Loucy (cell line): ENCODE measurements at regions not wholly inside any gene's neighbourhood (a gene's known extent, or its start where the extent isn't known, plus 50 kb on each side); places are given as distances from the start of the nearest gene placed in this dataset.

Experiments
- H2AFZ ChIP-seq: fragments of 200-600 bp; sonication (generic); 2 replicates; pipeline ENCODE4 v1.6.0; 2016; ENCODE audit warnings: antibody characterized with exemption, mild to moderate bottlenecking, low read length, moderate library complexity
- H3F3A ChIP-seq: fragments of 200-600 bp; 2 replicates; pipeline ENCODE4 v1.6.0; 2016; ENCODE audit warnings: antibody characterized with exemption, low read depth, mild to moderate bottlenecking
- H3K27me3 ChIP-seq: fragments of 200-600 bp; sonication (generic); 2 replicates; pipeline ENCODE4 v1.6.1; 2014; ENCODE audit warnings: low read length, mild to moderate bottlenecking; ENCODE audit not compliant: insufficient read depth, poor library complexity, severe bottlenecking
- H3K36me3 ChIP-seq: fragments of 200-600 bp; sonication (generic); 2 replicates; pipeline ENCODE4 v1.6.1; 2016; ENCODE audit warnings: low read length; ENCODE audit not compliant: insufficient read depth
- H3K4me1 ChIP-seq: fragments of 200-600 bp; sonication (generic); 2 replicates; pipeline ENCODE4 v1.5.1; 2014; ENCODE audit warnings: low read length, mild to moderate bottlenecking; ENCODE audit not compliant: insufficient read depth, poor library complexity, severe bottlenecking
- H3K4me2 ChIP-seq: fragments of 200-600 bp; sonication (generic); 2 replicates; pipeline ENCODE4 v1.6.0; 2014; ENCODE audit warnings: antibody characterized with exemption, low read length, low read depth, mild to moderate bottlenecking; ENCODE audit not compliant: poor library complexity, severe bottlenecking
- H3K4me3 ChIP-seq: fragments of 200-600 bp; sonication (generic); 2 replicates; pipeline ENCODE4 v1.5.1; 2014; ENCODE audit warnings: low read length, mild to moderate bottlenecking, mixed read lengths; ENCODE audit not compliant: poor library complexity, severe bottlenecking
- H3K79me2 ChIP-seq: fragments of 200-600 bp; sonication (generic); 2 replicates; pipeline ENCODE4 v1.6.1; 2014; ENCODE audit warnings: low read length; ENCODE audit not compliant: insufficient read depth
- H3K9ac ChIP-seq: fragments of 200-600 bp; sonication (generic); 2 replicates; pipeline ENCODE4 v1.6.0; 2014; ENCODE audit warnings: mild to moderate bottlenecking, low read depth, low read length, moderate library complexity; ENCODE audit not compliant: poor library complexity, severe bottlenecking
- H3K9me2 ChIP-seq: fragments of 200-600 bp; sonication (generic); replicated peaks from 2 replicates; pipeline ENCODE4 v1.6.1; 2016; ENCODE audit warnings: low read depth, low read length, mixed read lengths
- H3K9me3 ChIP-seq: fragments of 200-600 bp; sonication (generic); 2 replicates; pipeline ENCODE4 v1.6.1; 2014; ENCODE audit warnings: mild to moderate bottlenecking, antibody characterized with exemption, low read length, low read depth; ENCODE audit not compliant: insufficient read depth
- H4K20me1 ChIP-seq: fragments of 200-600 bp; sonication (generic); 2 replicates; pipeline ENCODE4 v1.6.0; 2014; ENCODE audit warnings: antibody characterized with exemption, low read length, mild to moderate bottlenecking; ENCODE audit not compliant: insufficient read depth, poor library complexity, severe bottlenecking
- EZH2phosphoT487 ChIP-seq: fragments of 200-600 bp; IDR thresholded peaks from 2 replicates; pipeline ENCODE4 v1.6.1; 2018; ENCODE audit warnings: antibody characterized with exemption, mild to moderate bottlenecking, moderate library complexity, borderline replicate concordance
- TF ChIP-seq, protein P1 (sequence below): fragments of 200-600 bp; sonication (generic); conservative IDR thresholded peaks from 2 replicates; pipeline ENCODE4 v1.5.1; 2014; ENCODE audit warnings: mild to moderate bottlenecking, antibody characterized with exemption, low read length

DNA sequence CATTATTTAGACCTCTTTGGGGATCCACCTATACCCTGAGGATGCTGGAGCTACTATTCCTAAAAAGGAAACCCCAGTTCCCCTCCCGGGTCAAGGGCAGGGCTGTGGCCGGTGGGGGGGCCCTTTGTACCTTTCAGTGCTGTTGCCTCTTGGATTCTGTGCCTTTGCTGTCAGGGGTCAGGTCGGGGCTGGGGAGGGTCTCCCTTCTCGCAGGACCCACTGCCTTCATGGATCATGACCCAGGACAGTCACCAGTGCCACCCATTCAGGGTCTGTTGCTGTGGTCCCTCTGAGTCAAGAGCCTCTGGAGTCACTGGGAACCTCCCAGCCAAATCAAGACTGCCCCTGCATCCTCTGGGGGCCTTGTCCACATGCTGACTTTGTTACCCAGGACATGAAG is 78.1 kb upstream of the CCND1 start:
- H3K4me1 ChIP-seq: peaks cover 10% of the 10 kb centered on the region
- no peaks in the 10 kb centered on the region for H3F3A ChIP-seq
- H3K9me3 ChIP-seq: no peaks in the 10 kb centered on the region
- H3K79me2 ChIP-seq: no peaks in the 10 kb centered on the region
- no peak overlapping the region for H3K4me3 ChIP-seq
- TF ChIP-seq, protein P1, sequence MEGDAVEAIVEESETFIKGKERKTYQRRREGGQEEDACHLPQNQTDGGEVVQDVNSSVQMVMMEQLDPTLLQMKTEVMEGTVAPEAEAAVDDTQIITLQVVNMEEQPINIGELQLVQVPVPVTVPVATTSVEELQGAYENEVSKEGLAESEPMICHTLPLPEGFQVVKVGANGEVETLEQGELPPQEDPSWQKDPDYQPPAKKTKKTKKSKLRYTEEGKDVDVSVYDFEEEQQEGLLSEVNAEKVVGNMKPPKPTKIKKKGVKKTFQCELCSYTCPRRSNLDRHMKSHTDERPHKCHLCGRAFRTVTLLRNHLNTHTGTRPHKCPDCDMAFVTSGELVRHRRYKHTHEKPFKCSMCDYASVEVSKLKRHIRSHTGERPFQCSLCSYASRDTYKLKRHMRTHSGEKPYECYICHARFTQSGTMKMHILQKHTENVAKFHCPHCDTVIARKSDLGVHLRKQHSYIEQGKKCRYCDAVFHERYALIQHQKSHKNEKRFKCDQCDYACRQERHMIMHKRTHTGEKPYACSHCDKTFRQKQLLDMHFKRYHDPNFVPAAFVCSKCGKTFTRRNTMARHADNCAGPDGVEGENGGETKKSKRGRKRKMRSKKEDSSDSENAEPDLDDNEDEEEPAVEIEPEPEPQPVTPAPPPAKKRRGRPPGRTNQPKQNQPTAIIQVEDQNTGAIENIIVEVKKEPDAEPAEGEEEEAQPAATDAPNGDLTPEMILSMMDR: no peak
- no peak for TF ChIP-seq EZH2phosphoT487
- H3K4me2 ChIP-seq: no peak overlapping the region
- H3K27me3 ChIP-seq: no peaks in the 10 kb centered on the region
- no peaks in the 10 kb centered on the region for H4K20me1 ChIP-seq
- H3K9ac ChIP-seq: no peak overlapping the region
- H2AFZ ChIP-seq: no peak overlapping the region
- no peaks in the 10 kb centered on the region for H3K9me2 ChIP-seq
- H3K36me3 ChIP-seq: no peaks in the 10 kb centered on the region

DNA sequence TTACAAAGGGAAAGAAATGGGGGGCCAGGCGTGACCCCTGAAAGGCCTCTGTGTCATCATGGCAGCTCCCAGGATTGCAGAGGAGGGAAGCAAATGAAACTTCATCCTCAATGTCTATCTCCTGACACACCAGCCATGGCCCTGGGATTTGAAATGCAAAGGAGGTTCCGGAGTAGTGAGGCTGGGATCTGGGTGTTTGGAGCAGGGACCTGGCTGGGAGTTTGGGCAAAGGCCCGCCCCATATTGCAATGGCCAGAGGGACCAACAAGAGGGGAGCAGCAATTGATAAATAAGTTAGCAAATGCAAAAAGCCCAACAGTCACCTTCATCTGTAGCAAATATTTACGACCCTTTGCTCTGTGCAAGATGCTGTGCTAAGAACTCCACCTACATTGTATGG is 77.7 kb upstream of the CCND1 start:
- H3K4me1 ChIP-seq: peaks cover 10% of the 10 kb centered on the region
- H3K9me2 ChIP-seq: no peaks in the 10 kb centered on the region
- no peaks in the 10 kb centered on the region for H4K20me1 ChIP-seq
- TF ChIP-seq EZH2phosphoT487: no peak
- TF ChIP-seq, protein P1: no peak
- H3K36me3 ChIP-seq: no peaks in the 10 kb centered on the region
- no peak overlapping the region for H3K9ac ChIP-seq
- no peaks in the 10 kb centered on the region for H3K9me3 ChIP-seq
- H3K4me3 ChIP-seq: no peak overlapping the region
- H3K4me2 ChIP-seq: no peak overlapping the region
- H2AFZ ChIP-seq: no peak overlapping the region
- H3K27me3 ChIP-seq: no peaks in the 10 kb centered on the region
- no peaks in the 10 kb centered on the region for H3F3A ChIP-seq
- no peaks in the 10 kb centered on the region for H3K79me2 ChIP-seq

DNA sequence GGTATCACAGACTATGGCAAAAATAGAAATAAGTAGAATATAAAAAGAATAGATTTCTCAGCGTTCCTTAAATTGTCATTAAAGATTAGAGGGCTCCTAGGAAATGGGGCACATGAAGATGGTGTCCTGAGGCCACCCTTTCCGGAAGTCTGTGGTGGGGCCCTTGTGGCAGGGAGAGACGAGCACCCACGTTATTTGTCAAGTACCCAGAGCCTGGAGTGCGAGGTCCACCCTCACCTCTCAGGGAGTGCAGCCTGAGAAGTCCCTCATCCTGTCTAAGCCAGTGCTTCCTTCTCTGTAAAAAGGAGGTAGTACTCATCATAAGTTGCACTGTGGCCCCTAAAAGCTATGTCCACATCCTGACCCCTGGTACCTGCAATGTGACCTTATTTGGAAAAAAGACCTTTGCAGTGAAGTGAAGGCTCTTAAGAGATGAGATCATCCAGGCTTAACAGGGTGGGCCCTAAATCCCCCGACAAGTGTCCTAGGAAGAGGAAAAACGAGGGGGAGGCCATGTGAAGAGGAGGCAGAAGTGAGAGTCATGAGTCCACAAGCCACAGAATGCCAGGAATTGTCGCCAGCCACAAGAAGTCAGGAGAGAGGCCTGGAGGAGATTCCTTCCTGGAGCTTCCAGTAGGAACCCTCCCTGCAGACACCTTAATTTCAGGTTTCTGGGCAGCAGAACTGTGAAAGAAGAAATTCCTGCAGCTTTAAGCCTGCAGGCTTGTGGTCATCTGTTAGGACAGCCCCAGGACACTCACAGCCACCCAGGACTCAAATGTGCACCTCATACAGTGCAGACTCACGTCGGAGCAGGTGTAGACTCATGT is 76.8 kb upstream of the CCND1 start:
- Histone ChIP-seq H3K4me1 (peaks cover 4% of the 10 kb centered on the region), H2AFZ (no peak overlapping the region), H3K4me3 (no peak overlapping the region)

More for the DNA sequence above, 76.8 kb upstream of the CCND1 start:
- TF ChIP-seq, protein P1: no peak
- TF ChIP-seq EZH2phosphoT487: no peak
- Histone ChIP-seq H3K27me3 (no peaks in the 10 kb centered on the region), H3K9me3 (no peaks in the 10 kb centered on the region), H4K20me1 (no peaks in the 10 kb centered on the region), H3F3A (no peaks in the 10 kb centered on the region), H3K9me2 (no peaks in the 10 kb centered on the region), H3K79me2 (no peaks in the 10 kb centered on the region), H3K4me2 (no peak overlapping the region), H3K36me3 (no peaks in the 10 kb centered on the region), H3K9ac (no peak overlapping the region)
